CD14-positive monocyte (primary cell): ENCODE measurements at regions not wholly inside any gene's neighbourhood (a gene's known extent, or its start where the extent isn't known, plus 50 kb on each side); places are given as distances from the start of the nearest gene placed in this dataset.

Source experiments
- DNase-seq, 3 donors: peaks; one replicate each; pipeline ENCODE4 v3.0.0-alpha.2; 2011 to 2022
- H2AFZ ChIP-seq: 2 replicates; pipeline ENCODE4 v1.6.0; 2012; ENCODE audit warnings: mild to moderate bottlenecking, low read depth, low read length, inconsistent platforms; ENCODE audit not compliant: insufficient read depth, poor library complexity, severe bottlenecking
- H3K27ac ChIP-seq, 2 donors: 1 replicate in 1 of 2; 2 replicates in 1 of 2; pipeline ENCODE4 v1.5.1; 2012 to 2013; ENCODE audit warnings: low read length in 2 of 2, control low read depth in 1 of 2, inconsistent platforms in 1 of 2, low read depth in 1 of 2, mild to moderate bottlenecking in 1 of 2
- H3K27me3 ChIP-seq, 2 donors: one replicate each; pipeline versions ENCODE4 v1.6.0 to v1.6.1; 2011 to 2013; ENCODE audit warnings: low read length in 2 of 2; ENCODE audit not compliant: control insufficient read depth in 2 of 2, insufficient read depth in 2 of 2
- H3K36me3 ChIP-seq, 2 donors: replicated peaks in 1 of 2; 1 replicate in 1 of 2; 2 replicates in 1 of 2; pipeline versions ENCODE4 v1.5.1 to v1.6.1; 2012 to 2013; ENCODE audit warnings: low read length in 2 of 2, control low read depth in 1 of 2, inconsistent platforms in 1 of 2, mild to moderate bottlenecking in 1 of 2; ENCODE audit not compliant: insufficient read depth in 2 of 2, control insufficient read depth in 1 of 2
- H3K4me1 ChIP-seq, 2 donors: 1 replicate in 1 of 2; 2 replicates in 1 of 2; pipeline versions ENCODE4 v1.5.1 to v1.6.1; 2012 to 2013; ENCODE audit warnings: low read length in 2 of 2, control low read depth in 1 of 2, inconsistent platforms in 1 of 2, mild to moderate bottlenecking in 1 of 2, moderate library complexity in 1 of 2; ENCODE audit not compliant: insufficient read depth in 2 of 2, control insufficient read depth in 1 of 2
- H3K4me2 ChIP-seq: replicated peaks from 2 replicates; pipeline ENCODE3; 2012; ENCODE audit warnings: low read length, moderate library complexity, mild to moderate bottlenecking; ENCODE audit not compliant: poor library complexity, severe bottlenecking; ENCODE audit errors: extremely low read depth
- H3K4me3 ChIP-seq, 3 experiments: fragments of 200-600 bp in 1 of 3; sonication (generic) in 1 of 3; replicated peaks in 1 of 3; 1 replicate in 2 of 3; 2 replicates in 1 of 3; pipeline ENCODE4 v1.5.1; 2011 to 2013; ENCODE audit warnings: low read length in 3 of 3, mild to moderate bottlenecking in 3 of 3, control low read depth in 2 of 3, low read depth in 2 of 3, inconsistent platforms in 1 of 3, moderate library complexity in 1 of 3
- H3K79me2 ChIP-seq: 2 replicates; pipeline ENCODE4 v1.6.0; 2012; ENCODE audit warnings: mild to moderate bottlenecking, control low read depth, inconsistent platforms, low read length, moderate library complexity; ENCODE audit not compliant: insufficient read depth
- H3K9ac ChIP-seq: 2 replicates; pipeline ENCODE4 v1.6.0; 2017; ENCODE audit warnings: low read length, mild to moderate bottlenecking; ENCODE audit not compliant: insufficient read depth, poor library complexity, severe bottlenecking
- H3K9me3 ChIP-seq, 2 donors: replicated peaks in 1 of 2; 1 replicate in 1 of 2; 2 replicates in 1 of 2; pipeline versions ENCODE4 v1.5.1 to v1.6.1; 2012 to 2013; ENCODE audit warnings: low read length in 2 of 2, control low read depth in 1 of 2; ENCODE audit not compliant: control insufficient read depth in 1 of 2, insufficient read depth in 1 of 2
- H4K20me1 ChIP-seq: 2 replicates; pipeline ENCODE4 v1.6.0; 2012; ENCODE audit warnings: mild to moderate bottlenecking, low read length, control low read depth, moderate library complexity; ENCODE audit not compliant: insufficient read depth
- H3K27ac Mint-ChIP-seq, 7 donors: one replicate each; pipeline ENCODE4 v1.8.0; 2020; ENCODE audit warnings: mild to moderate bottlenecking in 7 of 7, mixed read lengths in 7 of 7, moderate library complexity in 6 of 7, inconsistent platforms in 2 of 7
- H3K27me3 Mint-ChIP-seq, 3 donors: one replicate each; pipeline ENCODE4 v1.8.0; 2021 to 2022; ENCODE audit warnings: low read depth in 3 of 3, mild to moderate bottlenecking in 3 of 3, mixed read lengths in 3 of 3, moderate library complexity in 3 of 3, inconsistent platforms in 1 of 3
- H3K36me3 Mint-ChIP-seq, 2 donors: one replicate each; pipeline ENCODE4 v1.8.0; 2020; ENCODE audit warnings: mixed read lengths in 2 of 2, inconsistent platforms in 1 of 2, mild to moderate bottlenecking in 1 of 2
- H3K4me1 Mint-ChIP-seq: one replicate; pipeline ENCODE4 v1.8.0; 2020; ENCODE audit warnings: mild to moderate bottlenecking, mixed read lengths
- H3K4me3 Mint-ChIP-seq, 2 donors: one replicate each; pipeline ENCODE4 v1.8.0; 2020; ENCODE audit warnings: mild to moderate bottlenecking in 2 of 2, mixed read lengths in 2 of 2, moderate library complexity in 1 of 2
- H3K9me3 Mint-ChIP-seq, 7 donors: one replicate each; pipeline ENCODE4 v1.8.0; 2020 to 2022; ENCODE audit warnings: mixed read lengths in 7 of 7, mild to moderate bottlenecking in 6 of 7, moderate library complexity in 6 of 7, inconsistent platforms in 2 of 7
- CTCF ChIP-seq: fragments of 200-600 bp; IDR thresholded peaks from one replicate; pipeline ENCODE4 v1.8.0; 2022; ENCODE audit warnings: antibody characterized with exemption, mild to moderate bottlenecking
- intact Hi-C, 2 donors: fragments of 100-400 bp; cut with micrococcal nuclease; formaldehyde crosslinking; loops; one replicate each; pipeline versions ENCODE4 v1.15.0 to v1.15.1; 2023

GRCh38 chr3:115251509-115251908, 104.4 kb upstream of the ZBTB20 start:
- no peak for DNase-seq
- Histone ChIP-seq H3K79me2 (no peaks in the 10 kb centered on the region), H4K20me1 (no peaks in the 10 kb centered on the region), H3K36me3 (no peaks in the 10 kb centered on the region), H3K4me1 (no peaks in the 10 kb centered on the region), H3K27ac (no peak overlapping the region), H3K4me2 (no peak overlapping the region), H3K9me3 (peaks cover 12 to 16% of the 10 kb centered on the region in 2 donors), H3K4me3 (no peak overlapping the region), H3K27me3 (no peaks in the 10 kb centered on the region), H2AFZ (no peak overlapping the region), H3K9ac (no peak overlapping the region)
- intact Hi-C loops: no loop called here
- peaks cover 0 to 2% (median 1%) of the 10 kb centered on the region in 3 donors for H3K27me3 Mint-ChIP-seq
- no peaks in the 10 kb centered on the region for H3K4me1 Mint-ChIP-seq
- no peak for TF ChIP-seq CTCF
- H3K4me3 Mint-ChIP-seq: no peak overlapping the region
- no peak overlapping the region for H3K27ac Mint-ChIP-seq
- H3K36me3 Mint-ChIP-seq: no peaks in the 10 kb centered on the region
- H3K9me3 Mint-ChIP-seq: peaks cover 7 to 17% (median 12%) of the 10 kb centered on the region in 7 donors

- peaks cover 0 to 2% (median 1%) of the 10 kb centered on the region in 3 donors for H3K27me3 Mint-ChIP-seq
- H3K27ac ChIP-seq: no peak overlapping the region
These were observed 105.6 kb upstream of the ZBTB20 start for GRCh38 chr3:115252679-115253078.

More at GRCh38 chr3:115252679-115253078, 105.6 kb upstream of the ZBTB20 start:
- Mint-ChIP-seq H3K4me1 (no peaks in the 10 kb centered on the region), H3K36me3 (no peaks in the 10 kb centered on the region), H3K4me3 (no peak overlapping the region), H3K27ac (no peak overlapping the region), H3K9me3 (peaks cover 10 to 19% (median 14%) of the 10 kb centered on the region in 7 donors)
- no peak for DNase-seq
- Histone ChIP-seq H2AFZ (no peak overlapping the region), H3K4me1 (no peaks in the 10 kb centered on the region), H3K36me3 (no peaks in the 10 kb centered on the region), H3K4me3 (no peak overlapping the region), H3K9ac (no peak overlapping the region), H3K9me3 (peaks cover 12 to 16% of the 10 kb centered on the region in 2 donors), H3K79me2 (no peaks in the 10 kb centered on the region), H3K27me3 (no peaks in the 10 kb centered on the region), H3K4me2 (no peak overlapping the region), H4K20me1 (no peaks in the 10 kb centered on the region)
- intact Hi-C loops: no loop called here
- no peak for TF ChIP-seq CTCF
